CD4-positive, alpha-beta T cell treated with Interferon alpha-2 for 1 hour (primary cell): ENCODE measurements at regions not wholly inside any gene's neighbourhood (a gene's known extent, or its start where the extent isn't known, plus 50 kb on each side); places are given as distances from the start of the nearest gene placed in this dataset.
"Not testable (repeated sequence)": the region's sequence is repeated elsewhere in the genome, so short reads cannot be mapped to it uniquely, and the experiment has no call there.

Experiments used
- DNase-seq, 2 donors: peaks; one replicate each; pipeline ENCODE4 v3.0.0-alpha.2; 2020 to 2022

GRCh38 chr7:29703830-29704229 lies 102.5 kb upstream of the WIPF3 start:
- not testable (repeated sequence) for DNase-seq

- not testable (repeated sequence) for DNase-seq
These were observed 97.3 kb upstream of the WIPF3 start for GRCh38 chr7:29709002-29709401.

- DNase-seq, result not testable (repeated sequence)
These were observed 83.2 kb upstream of the WIPF3 start for GRCh38 chr7:29723127-29723526.

- DNase-seq, result no peak
These were observed 82.7 kb upstream of the WIPF3 start for GRCh38 chr7:29723599-29723998.

- DNase-seq, result not testable (repeated sequence)
These were observed 76.7 kb upstream of the WIPF3 start for GRCh38 chr7:29729534-29730165.

GRCh38 chr7:29734246-29734731 lies 72.0 kb upstream of the WIPF3 start:
- DNase-seq, result no peak

GRCh38 chr7:29747645-29748245 lies 58.6 kb upstream of the WIPF3 start:
- DNase-seq, result not testable (repeated sequence)

GRCh38 chr7:29748286-29749099 lies 57.8 kb upstream of the WIPF3 start:
- DNase-seq, result no peak

GRCh38 chr7:29749701-29750321 lies 56.5 kb upstream of the WIPF3 start:
- no peak for DNase-seq

- DNase-seq, result not testable (repeated sequence)
These were observed 55.9 kb upstream of the WIPF3 start for GRCh38 chr7:29750373-29750940.

- not testable (repeated sequence) for DNase-seq
These were observed 55.3 kb upstream of the WIPF3 start for GRCh38 chr7:29751012-29751411.

- no peak for DNase-seq
These were observed 51.3 kb upstream of the WIPF3 start for GRCh38 chr7:29754874-29755490.
